HG02678 (cell line): ENCODE measurements at regions not wholly inside any gene's neighbourhood (a gene's known extent, or its start where the extent isn't known, plus 50 kb on each side); places are given as distances from the start of the nearest gene placed in this dataset.
"Not testable (repeated sequence)": the region's sequence is repeated elsewhere in the genome, so short reads cannot be mapped to it uniquely, and the experiment has no call there.

Source experiments
- ATAC-seq: cut with Tn5 transposase; IDR thresholded peaks from one replicate; pipeline ENCODE4 v1.9.1; 2021; ENCODE audit warnings: mild to moderate bottlenecking, moderate library complexity; ENCODE audit not compliant: unreplicated experiment

GRCh38 chr7:46774515-46774914, 807.4 kb downstream of the TNS3 start:
- no peak for ATAC-seq

- ATAC-seq = no peak
These were observed 809.1 kb downstream of the TNS3 start for GRCh38 chr7:46772776-46773175.

- no peak for ATAC-seq
These were observed 814.8 kb downstream of the TNS3 start for GRCh38 chr7:46767071-46767470.

GRCh38 chr7:46764100-46764936, 817.6 kb downstream of the TNS3 start:
- no peak for ATAC-seq

GRCh38 chr7:46763344-46763743, 818.6 kb downstream of the TNS3 start:
- no peak for ATAC-seq

- ATAC-seq = no peak
These were observed 822.0 kb downstream of the TNS3 start for GRCh38 chr7:46759711-46760480.

- no peak for ATAC-seq
These were observed 824.9 kb downstream of the TNS3 start for GRCh38 chr7:46756996-46757395.

- ATAC-seq = no peak
These were observed 825.7 kb downstream of the TNS3 start for GRCh38 chr7:46756256-46756655.

GRCh38 chr7:46755120-46756034, 826.5 kb downstream of the TNS3 start:
- ATAC-seq = no peak

- ATAC-seq = no peak
These were observed 827.7 kb downstream of the TNS3 start for GRCh38 chr7:46754140-46754720.

- no peak for ATAC-seq
These were observed 828.2 kb downstream of the TNS3 start for GRCh38 chr7:46753662-46754061.

- ATAC-seq = no peak
These were observed 829.0 kb downstream of the TNS3 start for GRCh38 chr7:46752881-46753366.

- ATAC-seq = not testable (repeated sequence)
These were observed 829.8 kb downstream of the TNS3 start for GRCh38 chr7:46751927-46752723.

- ATAC-seq = no peak
These were observed 830.4 kb upstream of the IGFBP3 start for GRCh38 chr7:46751471-46751870.

- ATAC-seq = no peak
These were observed 829.3 kb upstream of the IGFBP3 start for GRCh38 chr7:46750321-46750865.

- no peak for ATAC-seq
These were observed 827.0 kb upstream of the IGFBP3 start for GRCh38 chr7:46747869-46748576.

- ATAC-seq = no peak
These were observed 825.9 kb upstream of the IGFBP3 start for GRCh38 chr7:46746695-46747687.

GRCh38 chr7:46745707-46746090, 824.6 kb upstream of the IGFBP3 start:
- ATAC-seq = no peak
